ENCODE measurements at regions not wholly inside any gene's neighbourhood (a gene's known extent, or its start where the extent isn't known, plus 50 kb on each side); places are given as distances from the start of the nearest gene placed in this dataset.

GRCh38 chr4:179116581-179116980, 1674.3 kb upstream of the AGA start:
- no peak for DNase-seq (ENCODE audit: extremely low read depth, low read depth)
- no peak for TF ChIP-seq CTCF (IDR thresholded peaks at IDR 0.05; ENCODE audit: low read depth, low read length)

GRCh38 chr4:179123084-179123483, 1680.8 kb upstream of the AGA start:
- TF ChIP-seq CTCF (IDR thresholded peaks at IDR 0.05; ENCODE audit: low read depth, low read length), result no peak
- DNase-seq (ENCODE audit: extremely low read depth, low read depth), result no peak

GRCh38 chr4:179124419-179124818, 1682.2 kb upstream of the AGA start:
- no peak for DNase-seq (ENCODE audit: extremely low read depth, low read depth)
- no peak for TF ChIP-seq CTCF (IDR thresholded peaks at IDR 0.05; ENCODE audit: low read depth, low read length)

- no peak for TF ChIP-seq CTCF (IDR thresholded peaks at IDR 0.05; ENCODE audit: low read depth, low read length)
These were observed 1682.7 kb upstream of the AGA start for GRCh38 chr4:179124957-179125356.

GRCh38 chr4:179125870-179126269, 1683.6 kb upstream of the AGA start:
- no peak for DNase-seq (ENCODE audit: extremely low read depth, low read depth)
- no peak for TF ChIP-seq CTCF (IDR thresholded peaks at IDR 0.05; ENCODE audit: low read depth, low read length)

More at GRCh38 chr4:179124957-179125356, 1682.7 kb upstream of the AGA start:
- DNase-seq (ENCODE audit: extremely low read depth, low read depth), result no peak

GRCh38 chr4:179128299-179128698, 1686.1 kb upstream of the AGA start:
- no peak for DNase-seq (ENCODE audit: extremely low read depth, low read depth)
- no peak for TF ChIP-seq CTCF (IDR thresholded peaks at IDR 0.05; ENCODE audit: low read depth, low read length)

GRCh38 chr4:179130122-179130714, 1688.0 kb upstream of the AGA start:
- no peak for TF ChIP-seq CTCF (IDR thresholded peaks at IDR 0.05; ENCODE audit: low read depth, low read length)
- DNase-seq (ENCODE audit: extremely low read depth, low read depth), result no peak
